Stimulated activated naive CD8-positive, alpha-beta T cell treated with anti-CD3 and anti-CD28 coated beads, Interleukin-15, Interleukin-2, amounts not matched to agents 100 ng/mL and 50 ng/mL, for 24 hours (primary cell): ENCODE measurements at regions not wholly inside any gene's neighbourhood (a gene's known extent, or its start where the extent isn't known, plus 50 kb on each side); places are given as distances from the start of the nearest gene placed in this dataset.
"Not testable (repeated sequence)": the region's sequence is repeated elsewhere in the genome, so short reads cannot be mapped to it uniquely, and the experiment has no call there.

ENCODE experiments used
- H3K27ac Mint-ChIP-seq: one replicate; pipeline ENCODE4 v1.8.0; 2021; ENCODE audit warnings: mild to moderate bottlenecking, mixed read lengths
- H3K27me3 Mint-ChIP-seq: one replicate; pipeline ENCODE4 v1.8.0; 2021; ENCODE audit warnings: mixed read lengths
- H3K36me3 Mint-ChIP-seq: one replicate; pipeline ENCODE4 v1.8.0; 2021; ENCODE audit warnings: low read depth, mixed read lengths
- H3K4me1 Mint-ChIP-seq: one replicate; pipeline ENCODE4 v1.8.0; 2021; ENCODE audit warnings: low read depth, mixed read lengths
- H3K4me3 Mint-ChIP-seq: one replicate; pipeline ENCODE4 v1.8.0; 2021; ENCODE audit warnings: mild to moderate bottlenecking, mixed read lengths
- H3K9me3 Mint-ChIP-seq: one replicate; pipeline ENCODE4 v1.8.0; 2021; ENCODE audit warnings: mixed read lengths

DNA sequence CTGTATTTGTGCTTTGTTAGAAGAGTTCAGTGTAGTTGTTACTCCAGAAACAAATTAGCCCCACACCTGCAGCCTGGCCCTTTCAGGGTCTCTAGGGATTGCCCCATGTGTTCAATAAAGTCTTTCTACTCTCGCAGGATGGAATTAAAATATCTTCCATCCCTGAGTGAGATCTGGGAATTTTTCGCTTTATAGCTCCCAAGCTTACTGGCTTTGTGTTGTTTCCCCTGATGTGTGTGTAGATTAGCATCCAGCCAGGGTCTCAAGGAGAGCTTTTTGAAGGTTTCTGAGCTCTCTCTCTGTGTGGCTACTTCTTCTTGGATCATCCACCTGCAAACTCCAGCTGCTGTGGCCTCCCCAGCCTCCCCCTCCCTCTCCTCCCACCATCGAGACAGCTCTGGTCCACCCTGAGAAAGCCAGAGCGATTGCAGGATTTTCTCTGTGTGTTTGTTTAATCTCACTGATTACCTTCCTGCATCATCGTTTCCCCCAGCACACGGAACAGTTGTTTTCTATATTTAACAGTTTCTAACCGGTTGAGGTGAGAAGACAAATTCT lies 553.5 kb downstream of the TBC1D22A start:
- Mint-ChIP-seq H3K36me3 (no peaks in the 10 kb centered on the region), H3K27ac (no peak overlapping the region), H3K9me3 (peaks cover 19% of the 10 kb centered on the region), H3K4me1 (no peaks in the 10 kb centered on the region), H3K4me3 (no peak overlapping the region), H3K27me3 (peaks cover 18% of the 10 kb centered on the region)

- H3K27ac Mint-ChIP-seq: no peak overlapping the region
- no peaks in the 10 kb centered on the region for H3K4me1 Mint-ChIP-seq
- H3K4me3 Mint-ChIP-seq: no peak overlapping the region
- H3K27me3 Mint-ChIP-seq: peaks cover 5% of the 10 kb centered on the region
- peaks cover 23% of the 10 kb centered on the region for H3K9me3 Mint-ChIP-seq
- no peaks in the 10 kb centered on the region for H3K36me3 Mint-ChIP-seq
These were observed 548.2 kb downstream of the TBC1D22A start for GRCh38 chr22:47310601-47311000.

DNA sequence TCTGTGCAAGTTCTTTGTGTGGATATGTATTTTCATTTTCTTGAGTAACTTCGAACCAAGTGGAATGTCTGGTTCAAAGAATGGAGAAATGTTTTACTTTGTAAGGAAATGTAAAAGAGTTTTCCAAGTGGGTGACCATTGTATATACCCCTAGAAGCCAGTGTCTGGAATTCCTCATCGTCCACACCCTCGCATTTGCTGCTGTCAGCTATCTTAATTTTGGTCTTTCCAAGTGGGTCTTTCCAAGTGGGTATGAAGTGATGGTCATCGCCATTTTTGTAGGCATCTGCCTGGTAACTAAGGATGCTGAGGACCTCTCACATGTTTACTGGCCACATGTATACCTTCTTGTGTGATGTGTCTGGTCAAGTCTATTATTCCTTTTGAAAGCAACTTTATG lies 547.5 kb downstream of the TBC1D22A start:
- peaks cover 21% of the 10 kb centered on the region for H3K9me3 Mint-ChIP-seq
- H3K27me3 Mint-ChIP-seq: peaks cover 4% of the 10 kb centered on the region
- no peaks in the 10 kb centered on the region for H3K36me3 Mint-ChIP-seq
- no peak overlapping the region for H3K4me3 Mint-ChIP-seq
- H3K4me1 Mint-ChIP-seq: no peaks in the 10 kb centered on the region
- H3K27ac Mint-ChIP-seq: no peak overlapping the region

DNA sequence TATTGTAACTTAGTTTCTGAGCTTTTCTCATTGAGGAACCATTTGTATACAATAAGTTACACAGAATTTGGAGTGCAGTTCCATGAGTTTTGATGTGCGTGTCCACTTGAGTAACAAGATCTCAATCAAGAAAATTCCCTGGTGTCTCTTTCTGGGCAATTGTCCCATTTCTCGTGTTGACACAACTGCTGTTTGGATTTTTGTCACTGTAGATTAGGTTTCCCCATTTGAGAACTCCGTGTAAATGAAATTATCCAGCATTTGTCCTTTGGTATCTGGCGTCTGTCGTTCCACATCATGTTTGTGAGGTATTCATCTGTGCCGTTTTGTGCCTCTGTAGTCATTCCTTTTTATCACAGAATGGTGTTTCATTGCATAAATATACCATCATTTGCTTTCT lies 547.0 kb downstream of the TBC1D22A start:
- Mint-ChIP-seq H3K36me3 (no peaks in the 10 kb centered on the region), H3K4me3 (no peak overlapping the region), H3K27me3 (peaks cover 4% of the 10 kb centered on the region), H3K27ac (no peak overlapping the region), H3K4me1 (no peaks in the 10 kb centered on the region), H3K9me3 (peaks cover 18% of the 10 kb centered on the region)

GRCh38 chr22:47308886-47309285 lies 546.4 kb downstream of the TBC1D22A start:
- H3K4me1 Mint-ChIP-seq: no peaks in the 10 kb centered on the region
- no peaks in the 10 kb centered on the region for H3K27me3 Mint-ChIP-seq
- H3K9me3 Mint-ChIP-seq: peaks cover 18% of the 10 kb centered on the region
- no peak overlapping the region for H3K27ac Mint-ChIP-seq
- no peak overlapping the region for H3K4me3 Mint-ChIP-seq
- no peaks in the 10 kb centered on the region for H3K36me3 Mint-ChIP-seq

DNA sequence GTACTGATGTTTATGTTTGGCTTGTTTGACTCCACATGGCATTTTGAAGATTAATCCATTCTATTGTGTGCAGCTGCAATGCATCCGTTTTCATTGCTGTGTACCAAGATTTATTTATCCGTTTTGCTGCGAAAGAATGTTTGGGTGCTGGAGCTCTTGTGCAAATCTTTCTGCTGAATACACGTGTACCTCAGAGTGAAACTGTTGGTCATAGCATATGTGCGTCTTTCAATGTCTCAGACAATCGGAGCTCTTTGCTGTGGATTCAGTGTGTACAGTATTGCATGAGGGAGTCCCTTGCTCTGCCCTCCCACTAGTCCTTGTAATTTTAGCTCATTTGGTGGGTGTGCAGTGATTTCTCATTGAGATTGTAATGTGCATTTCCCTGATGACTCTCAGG lies 545.4 kb downstream of the TBC1D22A start:
- no peak overlapping the region for H3K27ac Mint-ChIP-seq
- no peaks in the 10 kb centered on the region for H3K4me1 Mint-ChIP-seq
- peaks cover 8% of the 10 kb centered on the region for H3K9me3 Mint-ChIP-seq
- H3K27me3 Mint-ChIP-seq: no peaks in the 10 kb centered on the region
- no peaks in the 10 kb centered on the region for H3K36me3 Mint-ChIP-seq
- no peak overlapping the region for H3K4me3 Mint-ChIP-seq

DNA sequence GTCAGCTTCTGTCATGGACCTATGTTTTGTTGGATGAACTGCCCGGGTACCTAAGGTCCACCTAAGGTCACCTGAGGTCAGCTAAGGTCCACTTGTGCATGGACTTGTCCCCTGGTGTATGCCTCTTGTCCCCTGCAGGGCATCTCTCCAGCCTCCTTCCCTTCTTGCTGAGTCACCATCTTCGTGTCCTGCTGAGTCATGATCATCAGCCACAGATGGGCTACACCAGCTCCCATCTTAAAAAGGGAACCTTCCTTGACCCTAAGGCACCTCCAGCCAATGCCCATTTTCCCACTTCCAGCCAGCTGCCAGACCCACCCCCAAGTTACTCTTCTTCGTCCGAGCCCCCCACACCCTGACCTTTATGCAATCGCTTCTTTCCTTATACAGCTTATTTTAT lies 544.9 kb downstream of the TBC1D22A start:
- no peak overlapping the region for H3K27ac Mint-ChIP-seq
- no peak overlapping the region for H3K4me3 Mint-ChIP-seq
- H3K9me3 Mint-ChIP-seq: peaks cover 7% of the 10 kb centered on the region
- H3K27me3 Mint-ChIP-seq: no peaks in the 10 kb centered on the region
- H3K4me1 Mint-ChIP-seq: no peaks in the 10 kb centered on the region
- H3K36me3 Mint-ChIP-seq: no peaks in the 10 kb centered on the region

GRCh38 chr22:47304854-47305253 lies 542.4 kb downstream of the TBC1D22A start:
- no peak overlapping the region for H3K27ac Mint-ChIP-seq
- H3K4me3 Mint-ChIP-seq: no peak overlapping the region
- H3K27me3 Mint-ChIP-seq: no peaks in the 10 kb centered on the region
- no peaks in the 10 kb centered on the region for H3K36me3 Mint-ChIP-seq
- no peaks in the 10 kb centered on the region for H3K4me1 Mint-ChIP-seq
- peaks cover 7% of the 10 kb centered on the region for H3K9me3 Mint-ChIP-seq

- Mint-ChIP-seq H3K4me1 (no peaks in the 10 kb centered on the region), H3K27me3 (no peaks in the 10 kb centered on the region), H3K27ac (no peak overlapping the region), H3K36me3 (no peaks in the 10 kb centered on the region), H3K4me3 (no peak overlapping the region), H3K9me3 (peaks cover 7% of the 10 kb centered on the region)
These were observed 541.9 kb downstream of the TBC1D22A start for GRCh38 chr22:47304191-47304831.

DNA sequence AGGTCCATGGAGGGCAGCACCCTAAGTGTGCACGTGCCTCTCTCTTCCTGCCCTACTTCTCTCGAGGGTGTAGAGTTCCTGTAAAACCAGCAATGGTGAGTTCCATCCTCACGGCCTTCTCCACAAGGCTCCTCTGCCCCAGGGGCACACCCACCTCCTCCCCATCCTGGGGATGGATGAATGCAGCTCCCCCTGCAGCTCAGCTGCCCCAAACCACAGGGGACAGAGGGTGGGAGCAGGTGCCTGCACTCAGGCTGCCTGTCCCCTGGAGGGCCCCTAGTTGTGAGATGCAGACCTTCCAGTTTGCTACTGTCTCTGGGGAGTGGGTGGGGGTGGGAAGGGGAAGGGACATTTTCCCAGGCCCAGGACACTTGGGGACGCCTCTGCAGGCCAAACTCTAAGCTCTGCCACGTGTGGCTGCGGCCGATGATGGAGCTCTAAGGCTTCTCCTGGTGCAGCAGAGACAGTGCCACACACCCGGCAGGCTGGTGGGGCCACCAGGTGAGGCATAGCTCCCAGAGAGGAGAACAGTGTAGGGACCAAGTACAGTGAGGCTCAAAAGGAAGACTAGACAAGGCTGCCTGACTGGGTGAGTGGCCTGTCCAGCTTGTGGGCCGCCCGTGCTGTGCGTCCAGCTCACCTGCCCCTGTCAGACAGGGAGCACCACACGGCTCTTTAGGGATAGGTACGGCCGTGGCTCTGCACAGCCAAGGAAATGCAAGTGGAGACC lies 540.9 kb downstream of the TBC1D22A start:
- Mint-ChIP-seq H3K4me3 (no peak overlapping the region), H3K4me1 (no peaks in the 10 kb centered on the region), H3K9me3 (peaks cover 7% of the 10 kb centered on the region), H3K27me3 (no peaks in the 10 kb centered on the region), H3K36me3 (no peaks in the 10 kb centered on the region), H3K27ac (no peak overlapping the region)

GRCh38 chr22:47302587-47302986 lies 540.1 kb downstream of the TBC1D22A start:
- not testable (repeated sequence) for H3K9me3 Mint-ChIP-seq, H3K4me1 Mint-ChIP-seq

GRCh38 chr22:47301820-47302475 lies 539.5 kb downstream of the TBC1D22A start:
- Mint-ChIP-seq H3K27ac (peak overlapping the region; percentile 29), H3K9me3 (peaks cover 1% of the 10 kb centered on the region), H3K27me3 (no peaks in the 10 kb centered on the region), H3K36me3 (no peaks in the 10 kb centered on the region), H3K4me1 (no peaks in the 10 kb centered on the region), H3K4me3 (no peak overlapping the region)

More at GRCh38 chr22:47302587-47302986, 540.1 kb downstream of the TBC1D22A start:
- H3K36me3 Mint-ChIP-seq, H3K27me3 Mint-ChIP-seq, H3K27ac Mint-ChIP-seq, H3K4me3 Mint-ChIP-seq: not testable (repeated sequence)

- Mint-ChIP-seq H3K9me3 (no peaks in the 10 kb centered on the region), H3K36me3 (no peaks in the 10 kb centered on the region), H3K27me3 (no peaks in the 10 kb centered on the region), H3K4me3 (no peak overlapping the region), H3K27ac (no peak overlapping the region), H3K4me1 (no peaks in the 10 kb centered on the region)
These were observed 538.4 kb downstream of the TBC1D22A start for GRCh38 chr22:47300698-47301405.

GRCh38 chr22:47299863-47300697 lies 537.6 kb downstream of the TBC1D22A start:
- Mint-ChIP-seq H3K9me3 (no peaks in the 10 kb centered on the region), H3K36me3 (no peaks in the 10 kb centered on the region), H3K4me1 (no peaks in the 10 kb centered on the region), H3K27ac (no peak overlapping the region), H3K4me3 (no peak overlapping the region), H3K27me3 (no peaks in the 10 kb centered on the region)
